GM19025 (cell line): ENCODE measurements at regions not wholly inside any gene's neighbourhood (a gene's known extent, or its start where the extent isn't known, plus 50 kb on each side); places are given as distances from the start of the nearest gene placed in this dataset.
"Not testable (repeated sequence)": the region's sequence is repeated elsewhere in the genome, so short reads cannot be mapped to it uniquely, and the experiment has no call there.

Experiments used
- ATAC-seq: cut with Tn5 transposase; IDR thresholded peaks from one replicate; pipeline ENCODE4 v1.9.1; 2021; ENCODE audit warnings: mild to moderate bottlenecking, low read depth, moderate library complexity; ENCODE audit not compliant: unreplicated experiment

DNA sequence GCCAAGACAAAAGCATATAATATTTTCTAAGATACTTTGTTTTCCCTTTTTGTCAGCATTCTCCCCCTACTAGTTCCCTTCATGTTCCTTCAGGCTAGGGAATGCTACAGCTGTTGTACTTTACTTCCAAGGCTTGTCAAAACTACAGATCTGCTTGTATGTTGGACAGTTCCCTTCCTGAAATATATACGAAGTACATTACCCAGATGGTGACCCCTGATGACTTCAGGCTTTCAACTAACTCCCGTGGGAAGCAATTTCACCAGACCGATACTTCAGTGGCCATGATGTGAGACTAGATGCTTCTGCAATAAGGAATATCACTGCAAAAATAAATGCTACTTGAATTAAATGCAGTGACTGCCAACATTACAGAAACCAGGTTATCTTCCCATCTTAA, 332.8 kb downstream of the SH2D1A start:
- ATAC-seq, result no peak

DNA sequence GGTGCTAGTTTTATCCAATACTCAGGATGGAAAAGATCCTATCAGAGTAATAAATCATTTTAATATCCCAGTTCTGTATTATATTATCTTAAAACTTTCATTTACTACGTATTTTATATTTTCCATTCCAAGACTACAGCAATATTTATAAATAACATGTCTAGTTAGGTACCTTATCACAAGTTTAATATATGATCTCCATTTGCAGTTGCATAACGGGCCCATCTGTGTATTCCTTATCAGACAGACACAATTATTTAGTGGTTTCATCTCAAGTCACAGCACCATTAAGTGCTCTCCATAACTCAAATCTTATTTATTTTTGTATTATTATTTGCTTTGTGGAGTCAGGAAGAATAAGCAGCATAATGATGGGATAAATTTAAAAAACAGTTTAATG, 333.9 kb downstream of the SH2D1A start:
- no peak for ATAC-seq

DNA sequence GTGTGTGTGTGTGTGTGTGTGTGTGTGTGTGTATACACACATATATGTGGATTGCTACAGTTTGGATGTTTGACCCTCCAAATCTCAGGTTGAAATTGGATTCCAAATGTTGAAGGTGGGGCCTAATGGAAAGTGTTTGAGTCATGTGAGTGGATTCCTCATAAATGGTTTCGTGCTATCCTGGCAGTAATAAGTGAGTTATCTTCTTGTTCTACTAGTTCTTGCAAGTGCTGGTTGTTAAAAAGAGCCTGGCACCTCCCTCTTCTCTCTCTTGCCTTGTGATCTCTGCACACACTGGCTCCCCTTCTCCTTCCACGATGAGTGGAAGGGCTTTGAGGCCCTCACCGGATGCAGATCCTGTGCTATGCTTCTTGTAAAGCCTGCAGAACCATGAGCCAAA, 344.1 kb downstream of the SH2D1A start:
- no peak for ATAC-seq

DNA sequence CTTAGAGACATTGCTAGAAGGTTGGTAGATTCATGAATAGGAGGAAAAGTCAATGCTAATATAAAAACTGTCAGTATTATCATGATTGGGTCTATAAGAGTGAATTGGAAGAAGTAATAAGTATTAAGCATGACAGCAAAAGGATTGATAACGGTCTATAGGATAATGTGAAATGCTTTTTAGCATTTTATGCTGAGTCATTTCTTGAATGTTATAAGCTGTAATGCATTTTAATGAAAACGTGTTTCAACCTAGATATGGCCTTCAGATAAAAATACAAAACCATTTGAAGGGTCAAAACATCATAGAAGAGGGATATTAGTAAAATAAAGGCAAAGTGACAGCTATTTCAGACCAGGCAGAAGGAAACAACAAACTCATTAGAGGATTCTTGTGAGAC, 353.5 kb downstream of the SH2D1A start:
- ATAC-seq, result no peak

DNA sequence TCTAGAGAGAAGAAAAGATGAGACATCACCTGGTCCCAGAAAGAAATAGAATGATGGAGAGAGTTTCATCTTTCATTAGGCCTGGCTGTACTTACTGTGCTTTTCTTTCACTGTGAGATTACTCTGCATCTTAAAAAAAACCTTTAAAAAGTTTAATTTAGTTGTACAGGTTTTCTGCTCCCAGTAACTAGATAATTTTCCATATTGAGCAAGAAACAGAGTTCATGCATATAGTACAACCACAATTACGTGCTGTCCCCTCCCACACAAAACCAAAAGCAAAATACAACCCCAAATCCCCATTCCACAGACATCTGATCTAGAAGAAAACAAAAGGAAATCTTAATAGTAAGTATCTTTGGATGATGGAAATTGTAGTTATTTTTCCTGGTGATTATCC, 371.2 kb downstream of the SH2D1A start:
- ATAC-seq, result no peak

DNA sequence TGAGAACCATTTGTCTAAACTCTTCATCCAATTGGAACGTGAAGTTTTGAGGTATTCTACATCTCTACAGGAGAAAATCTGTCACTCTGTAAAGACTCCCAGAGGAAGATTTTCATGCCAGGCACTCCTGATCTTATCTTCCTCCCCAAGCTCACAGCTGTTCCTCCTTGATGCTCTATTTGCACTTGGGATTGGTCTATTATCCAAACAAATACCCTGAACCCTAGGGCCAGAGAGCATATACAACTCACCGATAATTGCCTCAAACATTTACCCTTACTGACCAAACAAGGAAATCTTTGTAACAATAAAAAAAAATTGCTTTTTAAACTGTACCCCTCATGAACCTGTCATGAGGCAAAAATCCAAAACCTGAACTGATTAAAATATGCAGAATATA, 372.7 kb downstream of the SH2D1A start:
- no peak for ATAC-seq

DNA sequence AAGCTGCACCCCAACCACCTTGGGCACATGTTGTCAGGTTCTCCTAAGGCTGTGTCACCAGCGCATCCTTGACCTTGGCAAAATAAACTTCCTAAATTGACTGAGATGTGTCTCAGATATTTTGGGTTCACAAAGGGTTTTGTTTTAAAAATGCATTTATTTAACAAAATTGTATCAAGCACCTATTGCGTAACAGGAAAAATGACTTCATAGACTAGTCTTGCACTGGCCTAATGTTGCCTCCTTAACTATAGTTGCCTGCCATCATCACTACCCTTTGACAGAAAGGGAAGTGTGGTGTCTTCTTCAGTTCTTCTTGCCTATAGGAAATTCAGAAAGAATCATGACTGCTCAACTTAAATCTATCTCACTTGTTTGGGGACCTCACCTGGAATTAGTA, 374.2 kb downstream of the SH2D1A start:
- ATAC-seq, result no peak

DNA sequence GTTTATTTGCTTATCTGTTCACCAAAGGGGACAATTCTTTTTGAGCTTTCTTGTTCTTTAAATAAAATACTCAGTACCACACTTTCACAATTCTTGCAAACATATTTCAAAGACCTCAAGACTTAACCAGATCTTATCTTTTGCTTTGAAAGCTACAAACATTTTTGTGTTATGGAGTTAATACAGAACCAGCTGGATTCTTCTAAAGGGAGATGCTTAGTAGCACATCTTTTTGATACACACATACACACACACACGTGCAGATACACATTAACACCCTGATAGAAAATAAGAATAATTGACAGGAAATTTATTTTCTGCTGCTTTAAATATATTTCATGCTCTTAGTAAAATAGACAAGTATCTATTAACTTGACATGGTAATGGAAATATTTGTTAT, 379.1 kb downstream of the SH2D1A start:
- no peak for ATAC-seq

DNA sequence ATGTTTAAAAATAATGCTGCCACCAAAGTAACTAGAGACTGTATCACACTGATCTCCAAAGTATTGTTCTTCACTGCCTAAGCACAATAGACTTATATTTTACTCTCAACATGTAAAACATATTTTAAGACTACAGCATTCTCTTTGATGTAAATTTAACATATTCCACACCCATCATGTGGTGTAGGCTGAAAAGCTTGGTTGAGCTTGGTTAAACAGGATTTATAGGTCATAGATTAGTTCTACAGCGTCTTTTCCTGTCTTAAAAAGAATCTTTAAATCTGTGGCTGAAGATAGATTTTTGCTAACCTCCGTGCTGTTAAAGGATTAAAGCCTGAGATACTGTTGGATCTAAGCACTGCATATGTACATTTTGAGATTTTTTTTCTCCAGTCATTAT, 379.9 kb downstream of the SH2D1A start:
- ATAC-seq, result no peak

DNA sequence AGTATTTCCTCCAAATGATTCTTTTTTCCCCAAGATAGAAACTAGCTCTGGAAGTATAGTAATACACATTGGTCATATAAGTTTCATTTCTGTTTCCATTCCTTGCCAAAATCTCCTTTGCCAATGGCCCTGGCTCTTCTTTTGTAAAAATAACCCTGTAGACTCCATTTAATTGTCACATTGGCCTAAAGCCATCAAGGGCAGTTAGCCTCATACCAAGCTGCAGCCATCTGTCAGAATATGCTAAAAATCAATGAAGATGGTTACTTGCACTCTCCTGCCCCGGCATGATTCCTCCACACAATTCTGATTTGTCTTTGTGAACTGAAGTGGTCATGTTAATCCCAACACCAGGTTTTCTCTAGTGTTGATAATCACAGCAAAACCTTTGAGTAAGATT, 380.5 kb downstream of the SH2D1A start:
- no peak for ATAC-seq

DNA sequence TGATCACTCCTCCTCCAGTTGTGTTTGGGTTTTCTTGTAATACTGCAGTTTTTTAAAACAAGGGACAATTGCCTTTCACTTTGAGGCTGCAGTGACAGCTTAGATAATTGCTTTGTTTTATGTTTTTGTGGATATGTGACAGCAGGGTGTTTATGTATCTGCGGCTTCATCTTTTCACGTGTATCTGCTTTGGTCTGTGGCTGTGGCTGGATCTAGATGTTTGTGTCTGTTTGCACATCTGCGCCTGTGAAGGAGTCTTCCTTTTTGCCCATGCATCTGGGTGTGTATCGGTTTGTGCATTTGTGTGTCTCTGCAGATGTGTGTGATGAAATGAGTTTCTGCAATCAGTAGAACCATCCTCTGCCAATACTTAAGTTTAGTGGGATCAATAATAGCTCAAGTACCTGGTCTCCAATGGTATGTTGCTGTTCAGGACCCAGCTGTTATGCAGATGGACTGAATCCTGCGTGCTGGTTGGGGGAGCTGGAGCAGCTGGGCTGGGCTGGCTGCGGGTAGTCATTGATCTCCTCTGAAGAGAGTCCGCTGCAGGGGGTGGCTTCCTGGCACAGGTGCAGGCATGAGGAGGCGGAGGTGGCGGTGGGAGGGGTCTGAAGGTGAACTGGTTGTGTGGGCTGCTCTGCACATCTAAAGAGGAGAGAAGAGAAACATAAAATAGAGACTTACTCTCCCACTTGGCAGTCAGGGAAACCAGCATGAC, 390.3 kb downstream of the SH2D1A start:
- no peak for ATAC-seq

DNA sequence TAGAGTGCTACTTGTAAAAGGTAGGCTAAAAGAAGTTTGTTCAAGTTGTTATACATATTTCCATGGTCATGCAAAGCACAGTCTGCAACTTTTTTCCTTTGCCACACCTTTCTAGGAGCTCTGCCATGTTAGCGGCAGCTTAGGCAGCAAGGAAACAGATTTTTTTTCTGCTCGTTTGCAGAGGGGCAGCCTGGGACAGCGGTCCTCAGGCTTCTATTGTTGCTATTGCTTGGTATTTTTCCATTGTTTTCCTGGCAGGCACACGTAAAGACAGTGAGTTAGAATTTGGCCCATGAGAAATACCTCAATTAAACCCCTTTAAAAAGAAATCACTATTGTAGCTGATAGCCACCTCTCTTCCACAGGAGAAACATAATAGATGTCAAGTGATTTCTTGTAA, 391.4 kb downstream of the SH2D1A start:
- ATAC-seq, result no peak

DNA sequence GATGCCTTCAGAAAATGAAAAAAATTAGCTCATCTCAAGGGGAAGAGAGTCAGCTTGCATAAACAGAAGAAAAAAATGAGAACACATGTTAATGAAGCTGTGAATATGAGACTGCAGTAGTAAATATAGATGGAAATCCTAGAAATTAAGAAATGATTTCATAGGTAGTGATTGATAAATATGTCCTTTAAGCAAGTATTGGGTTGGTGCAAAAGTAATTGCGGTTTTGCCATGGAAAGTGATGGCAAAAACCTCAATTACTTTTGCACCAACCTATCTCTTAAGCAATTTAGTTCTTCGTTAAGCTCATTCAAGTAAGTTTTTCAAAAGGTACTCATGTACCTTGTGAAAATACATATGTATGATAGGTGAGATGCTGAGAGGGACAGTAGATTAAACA, 400.9 kb downstream of the SH2D1A start:
- no peak for ATAC-seq

DNA sequence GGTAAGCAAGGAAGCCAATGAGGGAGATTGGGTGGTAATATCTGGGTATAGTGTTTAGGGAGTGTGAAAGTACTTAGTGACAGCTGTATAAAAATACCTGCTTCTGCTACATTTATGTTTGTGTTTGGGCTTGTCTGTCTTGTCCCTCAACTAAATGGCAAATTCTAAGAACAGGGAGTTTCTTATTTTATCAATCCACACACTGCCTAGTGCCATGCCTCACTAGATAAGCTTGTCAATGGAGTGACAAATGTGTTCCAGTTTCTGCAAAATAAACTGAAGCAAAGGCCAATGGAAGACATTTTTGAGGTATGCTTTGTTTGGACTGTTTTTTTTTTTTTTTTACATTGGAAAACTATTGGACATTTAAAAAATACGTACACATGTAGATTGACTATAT, 418.0 kb downstream of the SH2D1A start:
- no peak for ATAC-seq

DNA sequence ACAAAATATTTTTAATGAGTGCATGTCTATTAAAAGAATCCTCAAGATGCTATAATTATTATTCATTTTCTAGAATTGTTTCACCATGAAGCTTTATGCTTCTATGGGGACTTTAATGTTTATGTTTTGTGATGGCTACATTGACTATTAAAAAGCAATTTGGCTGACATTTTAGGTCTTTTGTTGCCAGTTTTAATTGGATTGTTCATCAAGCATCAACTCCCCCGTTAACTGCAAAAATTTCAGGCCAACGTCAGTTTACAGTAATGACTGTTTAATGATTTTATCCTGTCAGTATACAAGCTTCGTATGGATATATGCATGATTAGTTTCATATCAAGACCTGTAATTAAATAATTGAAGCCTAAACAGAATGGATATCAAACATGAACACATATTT, 422.8 kb downstream of the SH2D1A start:
- ATAC-seq, result no peak

DNA sequence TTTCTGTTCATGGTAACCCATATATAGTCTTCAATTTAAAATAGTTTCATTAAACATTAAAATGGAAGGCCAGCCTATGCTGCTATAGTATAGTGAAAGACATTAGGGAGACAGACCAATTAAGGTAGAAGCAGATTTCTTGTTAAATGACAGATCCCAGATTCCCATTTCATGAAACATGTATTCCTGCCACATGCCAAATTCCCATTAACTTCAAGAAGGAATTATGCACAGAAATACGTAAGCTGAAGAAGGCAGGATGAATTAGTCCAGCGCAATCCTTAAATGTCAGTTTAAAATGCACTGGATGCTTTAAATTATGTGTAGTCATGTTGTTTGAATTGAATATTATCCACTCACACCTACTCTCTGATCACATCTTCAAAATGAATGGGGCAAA, 424.9 kb downstream of the SH2D1A start:
- no peak for ATAC-seq

DNA sequence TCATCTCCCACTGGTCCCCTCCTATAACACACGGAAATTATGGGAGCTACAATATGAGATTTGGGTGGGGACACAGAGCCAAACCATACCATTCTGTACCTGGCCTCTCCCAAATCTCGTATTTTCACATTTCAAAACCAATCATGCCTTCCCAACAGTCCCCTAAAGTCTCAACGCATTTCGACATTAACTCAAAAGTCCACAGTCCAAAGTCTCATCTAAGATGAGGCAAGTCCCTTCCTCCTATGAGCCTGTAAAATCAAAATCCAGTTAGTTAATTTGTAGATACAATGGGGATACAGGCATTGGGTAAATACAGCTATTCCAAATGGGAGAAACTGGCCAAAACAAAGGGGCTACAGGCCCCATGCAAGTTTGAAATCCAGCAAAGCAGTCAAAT, 441.9 kb downstream of the SH2D1A start:
- ATAC-seq, result not testable (repeated sequence)

DNA sequence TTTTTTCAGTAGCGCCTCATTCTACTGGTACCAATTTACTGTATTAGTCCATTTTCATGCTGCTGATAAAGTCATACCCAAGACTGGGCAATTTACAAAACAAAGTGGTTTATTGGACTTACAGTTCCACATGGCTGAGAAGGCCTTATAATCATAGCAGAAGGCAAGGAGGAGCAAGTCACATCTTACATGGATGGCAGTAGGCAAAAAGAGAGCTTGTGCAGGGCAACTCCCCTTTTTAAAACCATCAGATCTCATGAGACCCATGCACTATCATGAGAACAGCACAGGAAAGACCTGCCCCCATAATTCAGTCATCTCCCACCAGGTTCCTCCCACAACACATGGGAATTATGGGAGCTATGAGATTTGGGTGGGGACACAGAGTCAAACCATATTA, 443.5 kb downstream of the SH2D1A start:
- ATAC-seq, result not testable (repeated sequence)

DNA sequence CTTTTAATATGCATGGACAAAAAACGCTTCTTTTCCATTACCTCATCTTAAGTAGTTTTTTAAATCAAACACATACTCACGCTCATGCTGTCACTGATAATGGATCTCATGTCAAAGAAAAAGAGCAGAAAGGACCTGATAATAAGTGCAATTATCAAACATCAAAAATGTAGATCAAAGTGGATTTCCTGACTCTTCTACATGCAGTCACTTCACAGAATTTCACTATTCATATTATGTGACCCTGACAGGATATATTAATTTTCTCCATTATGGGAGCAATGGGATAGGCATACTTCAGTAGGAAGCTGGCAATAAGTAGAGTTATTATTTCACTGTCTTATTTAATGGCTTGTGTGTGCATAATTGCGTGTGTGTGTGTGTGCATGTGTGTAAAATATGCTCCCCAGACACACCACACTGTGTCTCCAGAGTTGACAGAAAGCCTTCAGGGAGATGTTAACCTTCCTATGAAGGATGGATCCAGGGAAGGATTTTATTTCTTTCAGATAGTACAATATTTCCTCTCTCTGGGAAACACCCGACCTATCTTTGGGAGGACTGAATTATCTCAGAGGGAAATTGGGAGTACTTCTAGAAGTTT, 445.2 kb downstream of the SH2D1A start:
- no peak for ATAC-seq

DNA sequence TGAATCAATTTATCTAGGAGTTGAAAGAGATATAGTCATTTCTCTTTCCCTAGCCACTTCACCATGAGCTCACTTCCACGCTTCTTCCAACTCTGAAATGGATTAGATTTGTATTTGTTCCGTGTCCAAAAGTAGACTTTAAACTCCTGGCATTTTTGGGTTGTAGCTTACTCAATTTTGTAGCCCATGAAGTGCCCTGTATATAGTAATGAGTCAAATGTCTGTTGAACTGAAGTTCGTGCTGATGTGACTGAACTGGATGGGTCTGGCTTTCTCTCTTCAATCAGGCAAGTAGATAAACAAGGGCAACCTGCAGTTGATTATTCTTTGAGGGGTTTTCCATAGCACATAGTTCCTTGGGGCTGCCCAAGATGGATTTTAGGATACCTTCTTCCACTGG, 450.6 kb downstream of the SH2D1A start:
- ATAC-seq, result no peak

DNA sequence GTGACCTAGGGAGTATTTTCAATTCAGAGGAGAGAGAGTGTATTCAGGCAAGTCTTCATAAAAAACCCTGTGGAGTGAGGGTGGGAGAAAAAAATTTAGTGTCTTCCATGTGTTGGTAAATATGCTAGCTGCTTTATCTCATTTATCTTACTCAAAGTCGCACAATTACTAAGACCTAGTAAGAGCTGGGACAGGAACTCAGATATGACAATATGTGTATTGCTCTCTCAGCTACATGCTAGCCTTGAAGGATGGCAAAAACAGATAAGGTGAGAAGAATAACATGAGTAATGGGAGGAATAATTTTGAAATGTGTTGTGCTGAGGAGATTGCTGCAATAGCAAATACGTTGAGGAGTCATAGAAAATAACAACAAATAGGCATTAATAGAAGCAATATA, 458.6 kb downstream of the SH2D1A start:
- no peak for ATAC-seq

DNA sequence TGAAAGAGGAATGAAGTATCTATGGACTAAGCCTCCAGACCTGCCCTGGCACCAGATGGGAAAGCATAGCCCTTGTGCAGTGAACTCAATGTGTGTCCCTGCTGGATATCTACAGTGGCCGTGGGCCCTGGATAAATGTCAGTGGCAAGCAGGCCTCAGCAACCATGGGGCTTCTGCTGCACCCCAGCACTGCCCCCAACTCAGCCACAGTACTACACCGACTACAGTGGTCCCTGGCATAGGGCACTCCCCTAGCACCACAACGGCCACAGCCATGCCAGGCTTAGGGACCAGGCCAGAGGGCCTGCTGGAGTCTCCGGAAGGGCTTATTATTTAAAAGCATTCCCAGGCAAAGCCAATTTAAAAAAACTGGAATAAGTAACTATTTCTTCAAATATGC, 459.1 kb downstream of the SH2D1A start:
- no peak for ATAC-seq

DNA sequence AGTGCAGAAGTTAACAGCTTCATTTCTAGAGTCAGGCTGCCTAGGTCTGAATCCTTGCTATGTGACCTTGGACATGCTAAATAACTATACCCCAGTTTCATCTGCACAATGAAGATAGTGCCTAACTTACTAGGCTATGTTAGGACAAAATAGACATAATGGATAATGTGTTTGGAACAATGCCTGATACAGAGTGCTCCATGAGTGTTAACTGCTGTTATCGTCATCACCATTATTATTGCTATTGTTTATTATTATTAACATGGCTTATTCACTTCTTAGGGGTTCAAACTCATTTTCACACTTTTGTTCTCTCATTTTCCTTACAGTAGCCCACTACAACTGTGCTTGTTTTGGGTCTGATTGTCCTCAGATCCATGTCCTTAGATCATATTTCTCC, 467.7 kb downstream of the SH2D1A start:
- no peak for ATAC-seq
